ENCODE measurements at regions not wholly inside any gene's neighbourhood (a gene's known extent, or its start where the extent isn't known, plus 50 kb on each side); places are given as distances from the start of the nearest gene placed in this dataset.
"Not testable (repeated sequence)": the region's sequence is repeated elsewhere in the genome, so short reads cannot be mapped to it uniquely, and the experiment has no call there.

- DNase-seq = no peak
Measured at GRCh38 chr4:179353786-179354185, 1911.5 kb upstream of the AGA start.

- DNase-seq = no peak
Measured at GRCh38 chr4:179361978-179362486, 1919.8 kb upstream of the AGA start.

- DNase-seq = not testable (repeated sequence)
Measured at GRCh38 chr4:179365932-179366331, 1923.7 kb upstream of the AGA start.

GRCh38 chr4:179372242-179372641 lies 1930.0 kb upstream of the AGA start:
- no peak for DNase-seq

DNA sequence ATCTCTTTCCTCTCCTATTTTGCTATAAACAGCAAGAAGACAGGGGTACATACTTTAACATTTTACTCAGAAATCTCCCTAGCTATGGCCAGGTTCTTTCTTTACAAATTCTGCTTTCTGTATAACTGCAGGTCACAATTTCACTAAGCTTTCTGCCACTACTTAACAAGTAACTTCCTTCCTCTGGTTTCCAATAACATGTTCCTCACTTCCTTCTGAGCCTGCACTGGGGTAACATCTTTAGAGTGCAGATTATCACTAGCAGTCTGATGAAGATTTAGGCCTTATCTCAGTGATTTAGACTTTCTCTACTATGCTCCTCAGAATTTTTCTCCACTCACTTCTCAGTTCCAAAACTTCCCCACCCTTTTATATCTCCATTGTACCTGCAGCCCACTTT lies 1930.5 kb upstream of the AGA start:
- DNase-seq = no peak

- DNase-seq = not testable (repeated sequence)
Measured at GRCh38 chr4:179378847-179379246, 1936.6 kb upstream of the AGA start.

DNA sequence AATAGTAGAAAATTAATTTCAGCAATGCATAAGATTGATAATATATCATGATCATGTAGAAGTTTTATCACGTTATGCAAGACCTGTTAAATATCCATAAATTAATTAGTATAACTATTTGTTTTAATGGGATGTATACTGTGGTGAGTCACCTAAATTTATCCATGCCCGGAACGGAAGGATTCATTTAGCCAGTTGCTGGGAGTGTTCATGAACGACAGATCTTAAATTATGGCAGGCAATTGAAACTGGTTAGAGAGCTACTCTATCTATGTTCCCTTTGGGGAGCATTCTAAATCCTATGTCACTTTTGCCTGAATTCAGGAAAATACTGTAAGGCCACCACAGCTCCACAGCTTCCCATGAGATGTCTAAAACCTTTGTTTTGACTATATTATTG lies 1950.5 kb upstream of the AGA start:
- DNase-seq = no peak

DNA sequence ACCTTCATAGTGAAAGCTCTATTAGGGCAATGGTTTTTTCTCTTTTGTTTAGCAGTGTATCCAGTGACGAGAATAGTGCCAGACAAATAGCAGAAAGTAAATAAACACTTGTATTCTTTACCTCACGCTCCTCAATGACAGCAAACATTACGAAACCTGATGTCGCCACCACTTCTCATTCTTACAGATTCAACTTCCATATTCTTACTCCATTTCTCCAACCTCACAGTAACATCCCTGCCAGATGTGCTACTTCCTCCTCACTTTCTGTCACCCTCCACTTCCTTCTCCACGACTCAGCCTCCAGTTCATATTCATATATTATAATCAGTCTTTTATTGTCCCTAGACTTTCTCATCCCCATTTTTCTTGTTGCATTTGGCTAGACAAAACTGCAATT lies 1956.2 kb upstream of the AGA start:
- DNase-seq = no peak

DNA sequence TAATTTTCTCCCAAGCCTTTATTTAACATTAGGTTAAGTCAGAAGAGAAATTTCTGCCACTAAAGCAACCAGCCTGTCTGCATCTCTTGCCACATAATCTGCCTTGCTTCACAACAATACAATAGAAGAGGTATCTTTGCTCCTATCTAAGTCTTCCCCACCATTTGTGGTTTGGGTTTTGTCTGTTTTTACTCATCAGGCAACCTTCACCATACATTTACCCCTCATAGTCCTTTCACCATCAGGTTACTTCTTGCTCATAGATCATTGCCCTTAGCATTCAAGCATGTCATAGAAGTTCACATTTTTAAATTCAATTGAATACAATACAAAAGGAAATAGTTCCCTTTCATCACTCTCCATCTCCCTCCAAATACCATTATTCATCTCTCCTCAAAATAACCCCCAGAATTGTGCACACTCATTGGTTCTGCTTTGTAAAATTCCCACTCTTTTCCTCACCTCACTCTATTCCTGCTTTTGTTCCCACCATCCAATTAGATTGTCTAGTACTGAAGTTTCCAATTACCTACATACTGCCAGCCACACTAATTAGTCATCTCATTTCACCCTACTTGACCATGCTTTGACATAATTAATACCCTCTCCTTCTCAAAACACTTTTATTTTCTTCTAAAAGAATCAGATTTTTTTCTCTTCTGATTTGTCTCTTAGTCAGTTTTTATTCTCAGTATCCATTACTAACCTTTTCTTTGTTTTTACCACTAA lies 1957.0 kb upstream of the AGA start:
- no peak for DNase-seq

- DNase-seq = no peak
Measured at GRCh38 chr4:179415037-179415846, 1973.0 kb upstream of the AGA start.

GRCh38 chr4:179415847-179416223 lies 1973.6 kb upstream of the AGA start:
- no peak for DNase-seq

- DNase-seq = no peak
Measured at GRCh38 chr4:179417357-179417756, 1975.1 kb upstream of the AGA start.

GRCh38 chr4:179437962-179438361 lies 1995.7 kb upstream of the AGA start:
- no peak for DNase-seq

GRCh38 chr4:179441596-179441995 lies 1999.4 kb upstream of the AGA start:
- no peak for DNase-seq

DNA sequence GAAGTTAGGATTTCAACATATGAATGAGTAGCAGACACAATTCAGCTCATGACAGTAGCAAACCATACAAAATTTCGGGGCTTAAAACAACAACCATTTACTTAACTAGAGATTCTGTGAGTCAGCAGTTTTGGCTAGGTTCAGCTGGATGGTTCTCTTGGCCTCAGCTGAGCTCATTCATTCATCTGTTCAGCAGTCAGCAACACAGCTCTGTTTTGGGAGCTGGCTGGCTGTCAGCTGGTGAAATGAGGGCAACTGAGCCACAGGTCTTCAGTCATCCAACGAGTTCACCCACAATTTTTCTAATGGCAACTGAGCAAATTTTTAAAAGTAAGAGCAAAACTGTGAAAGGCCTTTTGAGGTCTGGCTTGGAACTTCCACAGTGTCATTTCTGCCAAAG lies 2005.1 kb upstream of the AGA start:
- no peak for DNase-seq

DNA sequence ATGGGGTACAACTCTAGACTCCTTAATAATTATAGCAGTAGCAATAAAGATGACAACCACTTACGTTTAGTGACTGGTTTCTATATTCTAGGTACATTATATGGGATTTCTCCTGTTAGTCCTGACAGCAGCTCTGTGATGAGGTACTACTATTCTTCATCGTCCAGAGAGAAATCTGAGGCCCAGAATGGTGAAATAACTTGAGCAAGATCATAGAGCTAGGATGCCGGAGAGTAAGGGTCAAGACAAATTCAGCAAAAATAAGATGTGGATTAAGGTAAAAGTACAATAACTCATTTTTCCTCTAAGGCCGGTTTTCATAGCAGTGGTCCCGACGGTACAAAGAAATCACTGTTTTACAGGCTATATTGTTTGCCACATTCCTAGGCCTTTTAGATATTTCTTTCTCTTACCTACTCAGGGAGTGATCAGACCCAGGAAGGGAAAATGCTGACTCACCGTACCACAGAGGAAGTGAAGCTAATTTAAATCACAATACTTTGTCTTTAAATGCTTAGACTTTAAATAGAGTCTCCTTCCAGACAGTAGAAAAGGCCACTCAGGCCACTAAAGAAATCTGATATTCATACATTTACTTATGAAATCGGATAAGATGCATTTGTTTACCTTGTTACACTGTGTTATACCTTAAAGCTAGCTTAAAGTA lies 2023.0 kb upstream of the AGA start:
- DNase-seq = no peak

DNA sequence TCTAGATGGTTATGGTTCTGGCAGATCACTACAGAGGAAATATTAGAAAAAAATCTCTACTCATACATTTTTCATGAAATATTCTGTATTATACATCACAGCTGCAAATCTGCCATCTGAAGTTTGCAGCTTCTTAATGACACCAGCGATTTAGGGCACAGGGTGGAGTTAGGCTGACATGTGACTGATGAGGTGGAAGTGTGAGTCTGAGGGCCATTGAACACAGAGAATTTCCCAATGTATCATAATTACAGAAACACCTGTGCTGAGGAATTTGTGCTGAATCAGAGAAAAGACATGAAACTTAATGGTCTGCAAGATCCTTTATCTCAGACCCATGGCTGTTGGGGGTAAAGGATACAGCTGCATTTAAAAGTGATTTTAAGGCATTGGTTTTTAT lies 2025.6 kb upstream of the AGA start:
- DNase-seq = no peak

- no peak for DNase-seq
Measured at GRCh38 chr4:179472164-179472563, 2029.9 kb upstream of the AGA start.

DNA sequence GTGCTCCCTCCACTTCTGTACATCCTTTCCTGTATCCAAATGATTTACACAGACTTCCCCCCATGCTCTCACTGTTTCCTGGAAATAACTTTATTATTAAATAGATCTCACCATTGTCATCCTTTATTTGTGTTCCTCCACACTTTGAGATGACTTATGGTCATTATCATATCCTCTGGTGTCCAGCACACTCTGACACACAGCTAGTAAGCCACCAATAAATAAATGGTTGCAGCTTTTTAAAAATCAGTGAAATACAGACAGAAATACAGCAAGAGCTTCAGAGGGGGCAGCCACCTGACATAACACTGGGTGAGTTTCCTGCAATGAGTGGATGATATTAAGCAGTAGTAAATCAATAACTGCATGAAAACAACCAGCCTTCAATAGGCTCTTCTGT lies 2036.4 kb upstream of the AGA start:
- DNase-seq = no peak

DNA sequence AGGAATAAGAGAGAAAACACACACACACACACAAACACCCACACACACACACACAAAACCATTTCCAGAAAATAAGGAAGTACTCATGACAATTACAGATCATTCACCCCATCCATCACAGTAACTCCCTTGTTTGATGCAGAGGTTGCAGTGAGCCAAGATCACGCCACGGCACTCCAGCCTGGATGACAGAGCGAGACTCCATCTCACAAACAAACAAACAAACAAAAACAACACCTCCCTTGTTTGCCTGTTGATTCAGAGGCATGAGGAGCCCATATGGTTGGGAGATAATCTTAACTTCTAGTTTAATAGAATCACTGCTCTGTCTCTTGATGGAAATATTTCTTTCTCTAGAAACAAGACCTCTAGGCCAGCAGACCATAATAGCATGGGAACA lies 2043.5 kb upstream of the AGA start:
- no peak for DNase-seq

DNA sequence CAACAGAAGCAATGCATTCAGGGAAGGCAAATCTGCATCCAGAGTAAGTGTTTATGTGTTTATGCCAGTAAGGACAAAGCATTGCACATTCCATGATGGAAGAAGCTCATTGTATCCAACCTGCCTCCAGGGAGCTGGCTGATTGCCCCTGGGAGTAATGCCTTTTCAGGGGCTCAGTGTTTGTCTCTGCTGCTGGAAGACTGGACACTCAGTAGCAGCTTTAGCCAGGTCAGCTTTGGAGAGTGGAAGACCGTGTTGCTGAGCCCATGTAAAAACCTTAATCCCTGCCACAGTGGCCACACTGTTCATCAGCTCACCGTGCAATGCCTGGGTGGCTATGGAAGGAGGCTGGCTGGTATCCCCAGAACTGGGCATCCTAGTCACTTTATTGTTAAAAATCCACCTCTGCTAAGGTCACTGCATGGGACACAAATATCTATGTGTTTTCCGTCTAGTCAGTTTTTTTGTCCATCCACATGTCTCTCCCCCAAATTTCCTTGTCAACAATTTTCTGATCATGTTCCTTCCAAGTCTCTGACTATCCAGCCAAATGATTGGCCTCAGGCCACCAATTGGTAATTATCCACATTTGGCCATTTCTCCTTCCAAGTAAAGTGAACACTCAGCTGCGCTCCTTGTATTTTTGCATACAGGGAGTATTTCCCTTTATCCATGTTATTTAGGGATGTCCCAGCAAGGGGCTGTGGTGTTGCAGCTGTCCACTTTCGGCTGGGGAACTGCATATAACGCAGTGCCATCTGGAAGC lies 2044.5 kb upstream of the AGA start:
- DNase-seq = no peak

GRCh38 chr4:179492260-179493080 lies 2050.2 kb upstream of the AGA start:
- DNase-seq = no peak

Measured in amniotic stem cell (primary cell).